ENCODE measurements at regions not wholly inside any gene's neighbourhood (a gene's known extent, or its start where the extent isn't known, plus 50 kb on each side); places are given as distances from the start of the nearest gene placed in this dataset.

GRCh38 chr17:71118039-71118438, 948.7 kb downstream of the KCNJ2 start:
- Histone ChIP-seq H3K79me2 (ENCODE audit: control insufficient read depth, insufficient read depth, low read length) (no peaks in the 10 kb centered on the region), H4K20me1 (replicated peaks; ENCODE audit: control insufficient read depth, extremely low read depth, insufficient read depth, low read length) (no peaks in the 10 kb centered on the region), H2AFZ (ENCODE audit: low read depth, low read length) (no peak overlapping the region), H3K36me3 (ENCODE audit: control insufficient read depth in 2 of 2, extremely low read depth in 1 of 2, insufficient read depth in 2 of 2, low read length in 2 of 2) (no peaks in the 10 kb centered on the region), H3K9me3 (replicated peaks; ENCODE audit: control insufficient read depth, insufficient read depth, low read length) (peaks cover 2% of the 10 kb centered on the region), H3K4me1 (ENCODE audit: control insufficient read depth, extremely low read depth, insufficient read depth, low read length) (no peaks in the 10 kb centered on the region), H3K27ac (ENCODE audit: insufficient read depth, low read depth, low read length) (no peak overlapping the region), H3K4me3 (replicated peaks in 1 of 3; ENCODE audit: insufficient read depth in 1 of 3, low read depth in 1 of 3, low read length in 3 of 3) (no peak overlapping the region), H3K9ac (replicated peaks; ENCODE audit: extremely low read depth, insufficient read depth, low read length) (no peak overlapping the region), H3K4me2 (ENCODE audit: insufficient read depth, low read length) (no peak overlapping the region), H3K9me1 (replicated peaks; ENCODE audit: control insufficient read depth, extremely low read depth, insufficient read depth, low read length) (no peaks in the 10 kb centered on the region), H3K27me3 (ENCODE audit: control insufficient read depth in 2 of 2, insufficient read depth in 2 of 2, low read length in 2 of 2) (no peaks in the 10 kb centered on the region)
- TF ChIP-seq FOS (IDR thresholded peaks at IDR 0.05; ENCODE audit: borderline replicate concordance, insufficient read depth, low read length) (no peak), JUN (IDR thresholded peaks at IDR 0.05; ENCODE audit: borderline replicate concordance, insufficient read depth, insufficient read length, low read depth) (no peak), MAX (IDR thresholded peaks at IDR 0.05; ENCODE audit: insufficient read depth, insufficient read length) (no peak), GATA2 (IDR thresholded peaks at IDR 0.05; ENCODE audit: insufficient read depth, insufficient read length, low read depth, low read length) (no peak), EZH2 (IDR thresholded peaks at IDR 0.05; ENCODE audit: borderline replicate concordance, low read depth, low read length, severe bottlenecking) (no peak), POLR2AphosphoS5 (IDR thresholded peaks at IDR 0.05; ENCODE audit: insufficient read depth, low read depth, low read length) (no peak), MYC (IDR thresholded peaks at IDR 0.05; ENCODE audit: low read depth, low read length) (no peak), POLR2A (IDR thresholded peaks at IDR 0.05; ENCODE audit: low read depth, low read length) (no peak), CTCF (IDR thresholded peaks at IDR 0.05; ENCODE audit: extremely low read depth in 1 of 2, insufficient read depth in 1 of 2, low read depth in 1 of 2, low read length in 2 of 2) (no peak)
- ChIA-PET CTCF (no interaction called here), POLR2A (no interaction called here)
- intact Hi-C loops (cut with micrococcal nuclease), result no loop called here
- FAIRE-seq (no peak), DNase-seq (ENCODE audit: low read depth, low spot score) (no peak)
- BruUV-seq (replicated peaks), result no TSS peak
- dilution Hi-C loops (cut with MboI; ENCODE audit: extremely low pct_ligation_motif_present, low sequenced_read_pairs), result no loop called here

Measured in endothelial cell of umbilical vein (primary cell).